ENCODE measurements at regions not wholly inside any gene's neighbourhood (a gene's known extent, or its start where the extent isn't known, plus 50 kb on each side); places are given as distances from the start of the nearest gene placed in this dataset.

DNA sequence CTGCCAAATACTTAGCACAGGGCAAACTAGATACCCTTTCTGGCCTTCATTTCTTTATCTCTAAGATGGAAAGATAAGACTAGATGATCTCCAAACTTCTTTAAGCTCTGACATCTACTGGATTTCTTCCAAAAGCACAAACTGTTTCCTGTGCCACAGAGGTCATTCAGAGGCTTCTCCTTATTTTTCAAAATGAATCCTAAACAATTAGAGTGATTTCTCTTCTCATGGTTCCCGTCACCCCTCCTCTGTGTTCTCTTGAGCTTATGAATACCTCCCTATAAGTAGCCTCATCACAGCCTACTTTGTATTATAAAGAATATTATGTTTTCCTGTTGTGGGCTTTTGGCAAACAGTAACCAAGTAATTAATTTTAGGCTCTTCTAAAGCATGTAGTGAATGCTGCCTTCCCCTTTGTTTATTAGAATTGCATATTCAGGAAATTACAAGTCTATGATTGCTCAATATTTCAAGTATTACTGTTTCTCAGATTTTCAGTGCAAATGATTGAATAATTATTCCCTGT is 179.5 kb downstream of the REEP3 start:
- TF ChIP-seq, protein P1, sequence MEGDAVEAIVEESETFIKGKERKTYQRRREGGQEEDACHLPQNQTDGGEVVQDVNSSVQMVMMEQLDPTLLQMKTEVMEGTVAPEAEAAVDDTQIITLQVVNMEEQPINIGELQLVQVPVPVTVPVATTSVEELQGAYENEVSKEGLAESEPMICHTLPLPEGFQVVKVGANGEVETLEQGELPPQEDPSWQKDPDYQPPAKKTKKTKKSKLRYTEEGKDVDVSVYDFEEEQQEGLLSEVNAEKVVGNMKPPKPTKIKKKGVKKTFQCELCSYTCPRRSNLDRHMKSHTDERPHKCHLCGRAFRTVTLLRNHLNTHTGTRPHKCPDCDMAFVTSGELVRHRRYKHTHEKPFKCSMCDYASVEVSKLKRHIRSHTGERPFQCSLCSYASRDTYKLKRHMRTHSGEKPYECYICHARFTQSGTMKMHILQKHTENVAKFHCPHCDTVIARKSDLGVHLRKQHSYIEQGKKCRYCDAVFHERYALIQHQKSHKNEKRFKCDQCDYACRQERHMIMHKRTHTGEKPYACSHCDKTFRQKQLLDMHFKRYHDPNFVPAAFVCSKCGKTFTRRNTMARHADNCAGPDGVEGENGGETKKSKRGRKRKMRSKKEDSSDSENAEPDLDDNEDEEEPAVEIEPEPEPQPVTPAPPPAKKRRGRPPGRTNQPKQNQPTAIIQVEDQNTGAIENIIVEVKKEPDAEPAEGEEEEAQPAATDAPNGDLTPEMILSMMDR (IDR thresholded peaks at IDR 0.05; ENCODE audit: extremely low read depth, missing control alignments) = no peak
- DNase-seq (ENCODE audit: low spot score) = no peak

DNA sequence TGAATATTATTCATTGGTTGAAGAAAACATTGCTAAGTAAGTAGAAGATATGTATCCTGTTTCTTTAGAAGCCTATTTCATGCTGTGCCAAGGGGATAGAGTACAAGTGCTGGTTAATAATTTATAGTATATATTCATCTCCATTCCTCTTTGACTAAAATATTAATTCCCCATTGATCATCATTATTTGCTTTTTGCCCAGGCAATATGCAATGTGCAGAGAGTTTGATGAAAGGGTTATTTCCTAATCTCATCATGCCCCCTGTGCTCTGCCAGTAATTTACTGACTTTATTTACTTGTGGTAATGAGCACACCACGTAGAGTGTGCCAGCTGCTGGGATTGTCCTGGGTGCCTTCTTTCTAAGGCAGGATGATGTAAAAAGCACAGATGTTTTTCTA is 180.9 kb downstream of the REEP3 start:
- DNase-seq (ENCODE audit: low spot score) = no peak
- TF ChIP-seq, protein P1 (IDR thresholded peaks at IDR 0.05; ENCODE audit: extremely low read depth, missing control alignments) = no peak

DNA sequence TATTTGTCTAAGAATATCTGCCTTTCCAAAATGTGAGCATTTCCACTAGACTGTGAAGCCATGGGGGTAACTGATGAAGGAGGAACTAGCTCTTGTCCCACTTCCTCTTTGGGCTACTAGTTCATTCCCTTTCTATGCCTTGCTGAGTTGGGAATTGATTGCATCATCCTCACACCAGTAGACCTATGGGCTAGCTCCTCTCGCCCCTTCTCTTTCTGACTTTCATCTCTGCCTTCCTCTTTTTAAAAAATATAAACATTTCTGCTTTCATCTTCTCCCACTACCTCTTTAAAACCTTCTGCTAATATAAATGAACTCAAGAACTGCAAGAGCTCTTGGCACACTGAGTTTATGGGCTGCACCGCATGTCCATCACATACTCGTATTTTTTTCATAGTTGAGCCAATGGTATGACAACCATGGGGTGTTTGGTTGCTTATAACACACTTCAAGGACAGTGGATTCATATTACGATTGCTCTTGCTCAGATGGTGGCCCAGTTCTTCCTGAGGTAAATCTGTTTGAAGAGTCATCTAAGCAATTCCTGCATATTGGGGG is 182.0 kb downstream of the REEP3 start:
- no peak for DNase-seq (ENCODE audit: low spot score)

DNA sequence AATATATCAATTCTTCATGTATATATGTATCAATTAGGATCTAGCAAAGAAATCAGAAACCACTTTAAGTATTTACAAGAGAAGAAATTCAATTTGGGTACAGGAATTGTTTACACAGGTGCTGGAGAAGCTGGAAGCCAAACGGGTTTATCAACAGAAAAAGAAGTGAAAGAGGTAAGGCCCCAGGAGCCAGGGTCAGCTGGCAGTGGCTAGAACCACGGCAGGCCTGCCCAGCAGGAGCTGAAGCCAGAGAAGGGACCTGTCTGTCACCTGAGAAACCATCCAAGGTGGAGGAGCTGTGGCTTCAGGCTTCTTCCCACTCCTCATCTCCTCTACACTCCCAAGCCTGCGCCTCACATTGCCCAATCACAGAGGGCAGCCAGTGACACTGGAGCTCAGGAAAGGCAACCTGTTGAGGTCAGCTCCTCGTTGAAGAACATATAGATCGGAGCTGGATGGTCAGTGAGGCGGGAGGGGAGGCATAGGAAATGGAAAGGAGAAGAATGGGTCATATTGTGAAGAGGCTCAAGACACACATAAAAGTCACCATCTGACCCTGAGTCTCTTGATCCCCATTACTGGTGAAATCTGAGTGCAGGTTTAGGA is 182.6 kb downstream of the REEP3 start:
- no peak for DNase-seq (ENCODE audit: low spot score)

More for the DNA sequence above, 182.0 kb downstream of the REEP3 start:
- TF ChIP-seq, protein P1 (IDR thresholded peaks at IDR 0.05; ENCODE audit: extremely low read depth, missing control alignments) = no peak

DNA sequence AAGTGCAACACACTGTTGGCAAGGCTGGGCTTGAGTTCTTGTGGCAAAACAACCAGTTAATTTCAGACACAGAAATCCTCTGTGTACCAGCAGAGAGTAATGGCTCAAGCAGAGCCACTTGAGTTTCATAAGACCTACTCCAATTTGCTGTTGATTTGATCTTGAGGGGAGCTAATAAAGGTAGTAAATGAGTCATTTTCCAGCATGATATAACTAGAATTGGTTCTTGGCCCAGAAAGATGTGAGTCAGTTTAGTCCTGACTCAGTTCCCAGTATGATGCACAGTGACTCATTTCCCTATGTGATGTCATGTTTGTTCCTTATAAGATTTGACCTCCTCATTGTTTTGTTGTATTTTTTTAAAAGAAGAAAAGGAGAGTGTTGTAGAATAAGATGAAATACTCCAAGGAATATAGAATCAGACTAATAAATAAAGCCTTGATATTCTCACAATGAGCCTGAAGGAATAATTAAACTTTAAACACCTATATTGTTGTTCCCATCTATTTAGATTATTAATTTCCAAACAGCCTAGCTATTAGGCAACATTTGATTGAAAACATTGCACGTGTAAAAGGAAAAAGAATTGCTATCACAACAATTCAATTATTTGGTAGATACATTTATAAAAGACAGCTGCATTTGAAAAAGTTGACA is 186.2 kb downstream of the REEP3 start:
- DNase-seq (ENCODE audit: low spot score) = peak; percentile 51
- TF ChIP-seq, protein P1 (IDR thresholded peaks at IDR 0.05; ENCODE audit: extremely low read depth, missing control alignments) = no peak

More for the DNA sequence above, 182.6 kb downstream of the REEP3 start:
- TF ChIP-seq, protein P1 (IDR thresholded peaks at IDR 0.05; ENCODE audit: extremely low read depth, missing control alignments) = no peak

DNA sequence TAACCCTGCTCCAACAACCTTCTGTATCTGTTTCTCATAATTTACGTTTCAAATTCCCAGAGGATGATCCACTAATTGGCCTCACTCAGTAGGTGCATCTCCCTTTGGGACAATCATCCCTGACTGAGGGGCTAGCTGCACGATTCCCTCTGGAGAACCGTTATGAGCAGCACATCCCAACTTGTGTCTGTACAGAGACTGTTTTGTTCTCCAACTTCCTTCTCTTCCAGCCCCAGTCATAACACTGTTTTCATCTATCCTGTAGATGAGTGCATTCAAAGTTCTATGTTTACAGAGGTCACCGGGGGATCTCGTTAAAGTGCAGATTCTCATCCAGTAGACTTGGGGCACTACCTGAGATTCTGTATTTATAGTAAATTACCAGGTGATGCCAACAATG is 187.2 kb downstream of the REEP3 start:
- DNase-seq (ENCODE audit: low spot score) = no peak
- TF ChIP-seq, protein P1 (IDR thresholded peaks at IDR 0.05; ENCODE audit: extremely low read depth, missing control alignments) = no peak

DNA sequence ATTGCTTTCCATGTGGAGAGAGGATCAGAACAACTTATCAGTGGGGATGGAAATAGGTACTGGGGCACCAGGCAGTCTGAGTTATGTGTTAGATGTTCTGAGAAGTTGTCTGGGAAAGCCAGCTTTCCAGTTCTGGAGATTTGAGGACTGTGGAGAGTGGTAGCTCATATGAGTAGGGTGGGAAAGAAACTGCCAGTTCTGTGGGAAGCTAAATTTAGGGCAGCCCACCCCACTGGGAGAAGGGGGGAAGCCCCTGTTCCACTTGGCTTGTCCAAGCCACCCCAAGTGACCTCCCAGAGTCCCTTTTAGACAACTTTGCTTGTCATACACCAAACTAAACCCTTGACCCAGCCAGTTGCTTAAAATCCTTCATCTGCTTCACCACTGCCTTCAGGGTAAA is 189.5 kb downstream of the REEP3 start:
- TF ChIP-seq, protein P1 (IDR thresholded peaks at IDR 0.05; ENCODE audit: extremely low read depth, missing control alignments) = no peak
- DNase-seq (ENCODE audit: low spot score) = peak; percentile 28

Data from GM20000 (cell line).